H1 (cell line): ENCODE measurements at regions not wholly inside any gene's neighbourhood (a gene's known extent, or its start where the extent isn't known, plus 50 kb on each side); places are given as distances from the start of the nearest gene placed in this dataset.

ENCODE experiments used
- CHD7 ChIP-seq: fragments of 300-600 bp; sonication (generic); IDR thresholded peaks from 2 replicates; pipeline ENCODE4 v1.7.1; 2012; ENCODE audit warnings: low read length, moderate library complexity, mild to moderate bottlenecking, inconsistent platforms; ENCODE audit not compliant: insufficient replicate concordance
- RFX5 ChIP-seq: IDR thresholded peaks from 2 replicates; pipeline ENCODE4 v1.6.1; 2011; ENCODE audit warnings: low read depth, low read length, improper control_type of control experiment, borderline replicate concordance

- TF ChIP-seq RFX5 (no peak), CHD7 (no peak)
- TF ChIP-seq, all 59 proteins: peak for 0
Measured at GRCh38 chr14:98217530-98217929, 1054.5 kb downstream of the BCL11B start (continued).
